ENCODE measurements at regions not wholly inside any gene's neighbourhood (a gene's known extent, or its start where the extent isn't known, plus 50 kb on each side); places are given as distances from the start of the nearest gene placed in this dataset.

GRCh38 chr9:78835928-78836450 is 539.1 kb downstream of the PSAT1 start:
- Histone ChIP-seq H3K36me3 (ENCODE audit: control insufficient read depth, insufficient read depth, low read length) (no peaks in the 10 kb centered on the region), H3K27me3 (replicated peaks; ENCODE audit: control insufficient read depth, insufficient read depth, low read length, poor library complexity, severe bottlenecking) (no peaks in the 10 kb centered on the region), H3K9me3 (ENCODE audit: control insufficient read depth, low read length) (no peaks in the 10 kb centered on the region), H3K4me1 (ENCODE audit: control insufficient read depth, insufficient read depth, low read length, poor library complexity, severe bottlenecking) (no peaks in the 10 kb centered on the region), H3K4me3 (ENCODE audit: insufficient read depth, low read depth, low read length, poor library complexity, severe bottlenecking) (no peak overlapping the region), H3K27ac (ENCODE audit: insufficient read depth, low read length, poor library complexity, severe bottlenecking) (no peak overlapping the region)
- DNase-seq = no peak

DNA sequence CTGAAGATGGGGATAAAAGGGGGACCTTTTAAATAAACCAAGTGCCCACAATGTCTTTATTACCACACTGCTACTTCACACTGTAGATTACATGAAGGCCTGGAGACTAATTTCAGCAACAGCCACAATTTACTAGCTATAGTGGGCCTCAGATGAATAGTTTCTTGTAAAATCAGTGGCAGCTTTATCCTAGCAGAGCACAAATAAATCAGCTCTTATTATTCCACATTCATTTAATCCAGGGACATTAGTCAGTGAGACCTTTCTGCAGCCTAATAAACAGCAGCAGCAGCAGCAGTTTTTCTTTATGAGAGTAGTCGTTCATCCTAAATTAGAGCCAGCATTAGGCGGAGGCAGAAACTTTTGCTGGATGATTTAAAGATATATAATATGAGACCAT is 542.3 kb downstream of the PSAT1 start:
- Histone ChIP-seq H3K4me1 (ENCODE audit: control insufficient read depth, insufficient read depth, low read length, poor library complexity, severe bottlenecking) (no peaks in the 10 kb centered on the region), H3K4me3 (ENCODE audit: insufficient read depth, low read depth, low read length, poor library complexity, severe bottlenecking) (no peak overlapping the region), H3K27ac (ENCODE audit: insufficient read depth, low read length, poor library complexity, severe bottlenecking) (no peak overlapping the region), H3K27me3 (replicated peaks; ENCODE audit: control insufficient read depth, insufficient read depth, low read length, poor library complexity, severe bottlenecking) (no peaks in the 10 kb centered on the region), H3K9me3 (ENCODE audit: control insufficient read depth, low read length) (no peaks in the 10 kb centered on the region), H3K36me3 (ENCODE audit: control insufficient read depth, insufficient read depth, low read length) (no peaks in the 10 kb centered on the region)
- no peak for DNase-seq

- H3K9me3 ChIP-seq (ENCODE audit: control insufficient read depth, low read length) = no peaks in the 10 kb centered on the region
- no peaks in the 10 kb centered on the region for H3K27me3 ChIP-seq (replicated peaks; ENCODE audit: control insufficient read depth, insufficient read depth, low read length, poor library complexity, severe bottlenecking)
These were observed 551.1 kb downstream of the PSAT1 start for GRCh38 chr9:78848061-78848460.

DNA sequence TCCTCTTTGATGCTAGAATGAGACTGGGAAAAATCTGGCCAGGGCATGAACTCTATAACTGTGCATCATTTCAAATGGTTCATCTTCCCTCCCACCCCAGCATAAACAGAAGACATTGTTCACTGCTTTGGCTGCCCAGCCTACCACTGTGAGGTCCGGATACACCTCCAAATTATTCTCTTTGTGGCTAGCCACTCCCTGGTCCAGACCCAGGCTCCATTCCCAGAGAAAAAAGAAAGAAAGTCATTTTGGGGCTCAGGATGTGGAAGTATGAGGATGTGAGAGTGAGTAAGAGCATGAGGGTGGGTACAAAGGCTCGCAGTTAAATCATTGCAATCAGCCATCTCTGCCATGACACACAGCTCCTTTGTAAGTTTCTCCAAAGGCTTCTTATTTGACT is 559.2 kb downstream of the PSAT1 start:
- Histone ChIP-seq H3K27ac (ENCODE audit: insufficient read depth, low read length, poor library complexity, severe bottlenecking) (no peak overlapping the region), H3K4me3 (ENCODE audit: insufficient read depth, low read depth, low read length, poor library complexity, severe bottlenecking) (no peak overlapping the region), H3K27me3 (replicated peaks; ENCODE audit: control insufficient read depth, insufficient read depth, low read length, poor library complexity, severe bottlenecking) (no peaks in the 10 kb centered on the region), H3K36me3 (ENCODE audit: control insufficient read depth, insufficient read depth, low read length) (no peaks in the 10 kb centered on the region), H3K4me1 (ENCODE audit: control insufficient read depth, insufficient read depth, low read length, poor library complexity, severe bottlenecking) (no peaks in the 10 kb centered on the region), H3K9me3 (ENCODE audit: control insufficient read depth, low read length) (no peaks in the 10 kb centered on the region)
- DNase-seq = no peak

More at GRCh38 chr9:78848061-78848460, 551.1 kb downstream of the PSAT1 start:
- H3K4me1 ChIP-seq (ENCODE audit: control insufficient read depth, insufficient read depth, low read length, poor library complexity, severe bottlenecking) = no peaks in the 10 kb centered on the region
- no peaks in the 10 kb centered on the region for H3K36me3 ChIP-seq (ENCODE audit: control insufficient read depth, insufficient read depth, low read length)
- H3K27ac ChIP-seq (ENCODE audit: insufficient read depth, low read length, poor library complexity, severe bottlenecking) = no peak overlapping the region
- DNase-seq = no peak
- H3K4me3 ChIP-seq (ENCODE audit: insufficient read depth, low read depth, low read length, poor library complexity, severe bottlenecking) = no peak overlapping the region

GRCh38 chr9:78856781-78857180 is 559.9 kb downstream of the PSAT1 start:
- no peak for DNase-seq
- Histone ChIP-seq H3K27me3 (replicated peaks; ENCODE audit: control insufficient read depth, insufficient read depth, low read length, poor library complexity, severe bottlenecking) (no peaks in the 10 kb centered on the region), H3K9me3 (ENCODE audit: control insufficient read depth, low read length) (no peaks in the 10 kb centered on the region), H3K27ac (ENCODE audit: insufficient read depth, low read length, poor library complexity, severe bottlenecking) (no peak overlapping the region), H3K4me1 (ENCODE audit: control insufficient read depth, insufficient read depth, low read length, poor library complexity, severe bottlenecking) (no peaks in the 10 kb centered on the region), H3K4me3 (ENCODE audit: insufficient read depth, low read depth, low read length, poor library complexity, severe bottlenecking) (no peak overlapping the region), H3K36me3 (ENCODE audit: control insufficient read depth, insufficient read depth, low read length) (no peaks in the 10 kb centered on the region)

DNA sequence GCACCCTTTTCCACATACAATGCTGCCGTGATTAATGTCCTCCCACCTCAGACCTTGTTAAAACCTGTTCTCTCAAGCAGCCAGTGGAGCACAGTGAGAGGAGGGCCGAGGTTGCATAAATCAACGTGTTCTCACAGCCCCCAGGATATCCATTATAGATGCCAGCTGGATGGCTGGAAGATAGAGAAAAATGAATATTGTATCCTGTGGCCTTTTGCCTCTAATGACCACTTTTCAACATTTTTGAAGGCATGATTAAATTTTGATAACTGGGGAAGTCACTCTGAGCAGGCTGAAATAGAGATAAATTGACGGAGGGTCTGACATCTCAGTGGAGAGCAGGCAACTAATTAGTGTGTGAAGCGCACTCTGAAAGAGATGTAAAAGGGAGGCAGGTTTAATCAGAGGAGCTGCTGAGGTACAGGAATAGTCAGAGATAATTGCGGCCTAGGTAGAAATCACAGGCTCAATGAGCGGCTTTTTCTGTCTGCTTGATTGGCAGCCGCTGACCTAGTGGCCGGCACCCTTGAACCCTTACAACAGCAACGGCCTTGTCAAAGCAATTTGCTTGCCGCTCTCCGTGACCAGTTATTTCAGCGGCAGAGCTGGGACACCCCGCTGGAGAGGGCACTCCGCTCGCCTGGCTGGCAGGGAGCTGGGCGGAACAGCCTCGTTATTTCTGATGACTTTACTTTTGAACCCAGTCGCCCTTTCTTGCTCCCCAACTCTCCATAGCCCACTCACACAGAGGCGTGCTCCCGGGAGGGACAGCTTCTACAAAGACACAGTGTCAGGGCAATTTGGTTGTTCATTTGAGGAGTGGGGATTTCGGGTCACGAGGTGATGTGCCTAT is 560.7 kb downstream of the PSAT1 start:
- no peak for DNase-seq
- H3K9me3 ChIP-seq (ENCODE audit: control insufficient read depth, low read length) = no peaks in the 10 kb centered on the region
- H3K4me3 ChIP-seq (ENCODE audit: insufficient read depth, low read depth, low read length, poor library complexity, severe bottlenecking) = no peak overlapping the region
- no peaks in the 10 kb centered on the region for H3K4me1 ChIP-seq (ENCODE audit: control insufficient read depth, insufficient read depth, low read length, poor library complexity, severe bottlenecking)
- H3K27me3 ChIP-seq (replicated peaks; ENCODE audit: control insufficient read depth, insufficient read depth, low read length, poor library complexity, severe bottlenecking) = no peaks in the 10 kb centered on the region
- H3K27ac ChIP-seq (ENCODE audit: insufficient read depth, low read length, poor library complexity, severe bottlenecking) = no peak overlapping the region
- no peaks in the 10 kb centered on the region for H3K36me3 ChIP-seq (ENCODE audit: control insufficient read depth, insufficient read depth, low read length)

GRCh38 chr9:78858266-78858665 is 561.3 kb downstream of the PSAT1 start:
- H3K4me3 ChIP-seq (ENCODE audit: insufficient read depth, low read depth, low read length, poor library complexity, severe bottlenecking) = no peak overlapping the region
- no peaks in the 10 kb centered on the region for H3K9me3 ChIP-seq (ENCODE audit: control insufficient read depth, low read length)
- H3K27ac ChIP-seq (ENCODE audit: insufficient read depth, low read length, poor library complexity, severe bottlenecking) = no peak overlapping the region
- no peaks in the 10 kb centered on the region for H3K36me3 ChIP-seq (ENCODE audit: control insufficient read depth, insufficient read depth, low read length)
- DNase-seq = no peak
- H3K27me3 ChIP-seq (replicated peaks; ENCODE audit: control insufficient read depth, insufficient read depth, low read length, poor library complexity, severe bottlenecking) = no peaks in the 10 kb centered on the region
- no peaks in the 10 kb centered on the region for H3K4me1 ChIP-seq (ENCODE audit: control insufficient read depth, insufficient read depth, low read length, poor library complexity, severe bottlenecking)

GRCh38 chr9:78860801-78861475 is 564.0 kb downstream of the PSAT1 start:
- no peaks in the 10 kb centered on the region for H3K27me3 ChIP-seq (replicated peaks; ENCODE audit: control insufficient read depth, insufficient read depth, low read length, poor library complexity, severe bottlenecking)
- H3K27ac ChIP-seq (ENCODE audit: insufficient read depth, low read length, poor library complexity, severe bottlenecking) = no peak overlapping the region
- DNase-seq = no peak
- no peak overlapping the region for H3K4me3 ChIP-seq (ENCODE audit: insufficient read depth, low read depth, low read length, poor library complexity, severe bottlenecking)
- H3K9me3 ChIP-seq (ENCODE audit: control insufficient read depth, low read length) = no peaks in the 10 kb centered on the region
- no peaks in the 10 kb centered on the region for H3K36me3 ChIP-seq (ENCODE audit: control insufficient read depth, insufficient read depth, low read length)
- no peaks in the 10 kb centered on the region for H3K4me1 ChIP-seq (ENCODE audit: control insufficient read depth, insufficient read depth, low read length, poor library complexity, severe bottlenecking)

DNA sequence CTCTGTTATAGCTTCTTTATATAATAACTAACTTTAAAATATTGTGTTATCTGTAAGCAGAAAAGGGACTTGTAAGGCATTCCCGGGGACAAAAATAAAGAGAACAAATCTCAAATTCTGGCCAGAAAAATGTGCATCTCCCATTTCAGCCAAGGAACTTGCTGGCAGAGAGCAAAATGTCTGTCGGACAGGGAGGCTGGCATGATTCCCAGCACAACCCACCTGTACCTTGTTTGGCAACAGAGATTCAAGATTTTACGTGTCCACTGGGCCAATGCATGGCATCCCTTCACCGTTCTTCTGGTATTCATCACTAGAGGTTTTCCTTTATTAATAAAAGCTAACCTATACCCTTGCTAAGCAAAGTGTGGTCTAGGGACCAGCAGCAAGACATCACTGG is 566.6 kb downstream of the PSAT1 start:
- Histone ChIP-seq H3K27ac (ENCODE audit: insufficient read depth, low read length, poor library complexity, severe bottlenecking) (no peak overlapping the region), H3K4me1 (ENCODE audit: control insufficient read depth, insufficient read depth, low read length, poor library complexity, severe bottlenecking) (no peaks in the 10 kb centered on the region), H3K27me3 (replicated peaks; ENCODE audit: control insufficient read depth, insufficient read depth, low read length, poor library complexity, severe bottlenecking) (no peaks in the 10 kb centered on the region), H3K36me3 (ENCODE audit: control insufficient read depth, insufficient read depth, low read length) (no peaks in the 10 kb centered on the region), H3K9me3 (ENCODE audit: control insufficient read depth, low read length) (no peaks in the 10 kb centered on the region), H3K4me3 (ENCODE audit: insufficient read depth, low read depth, low read length, poor library complexity, severe bottlenecking) (no peak overlapping the region)
- no peak for DNase-seq

GRCh38 chr9:78865737-78866136 is 568.8 kb downstream of the PSAT1 start:
- Histone ChIP-seq H3K4me3 (ENCODE audit: insufficient read depth, low read depth, low read length, poor library complexity, severe bottlenecking) (no peak overlapping the region), H3K36me3 (ENCODE audit: control insufficient read depth, insufficient read depth, low read length) (no peaks in the 10 kb centered on the region), H3K9me3 (ENCODE audit: control insufficient read depth, low read length) (no peaks in the 10 kb centered on the region), H3K27me3 (replicated peaks; ENCODE audit: control insufficient read depth, insufficient read depth, low read length, poor library complexity, severe bottlenecking) (peaks cover 2% of the 10 kb centered on the region), H3K4me1 (ENCODE audit: control insufficient read depth, insufficient read depth, low read length, poor library complexity, severe bottlenecking) (no peaks in the 10 kb centered on the region), H3K27ac (ENCODE audit: insufficient read depth, low read length, poor library complexity, severe bottlenecking) (no peak overlapping the region)
- DNase-seq = no peak
